ENCODE measurements at regions not wholly inside any gene's neighbourhood (a gene's known extent, or its start where the extent isn't known, plus 50 kb on each side); places are given as distances from the start of the nearest gene placed in this dataset.

DNA sequence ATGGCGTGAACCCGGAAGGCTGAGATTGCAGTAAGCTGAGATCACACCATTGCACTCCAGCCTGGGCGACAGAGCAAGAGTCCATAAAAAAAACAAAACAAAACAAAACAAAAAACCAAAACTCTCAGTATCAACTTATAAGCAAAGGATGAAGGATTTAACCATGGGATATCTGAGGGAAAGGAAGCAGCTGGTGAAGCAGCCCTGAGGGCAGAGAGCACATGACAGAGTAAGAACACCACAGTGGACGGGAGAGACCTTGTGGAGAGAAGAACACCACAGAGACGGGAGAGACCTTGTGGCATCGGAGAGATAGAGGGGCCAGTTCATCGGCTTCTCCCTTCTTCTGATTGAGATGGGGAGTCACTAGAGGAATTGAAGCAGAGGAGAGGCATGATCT lies 697.2 kb downstream of the HDGFL1 start (continued):
- no peak for TF ChIP-seq CTCF (IDR thresholded peaks at IDR 0.05 in 2 of 3, conservative IDR thresholded peaks at IDR 0.05 in 1 of 3; ENCODE audit: borderline replicate concordance in 1 of 3, insufficient read depth in 1 of 3, low read depth in 2 of 3, low read length in 2 of 3)
- no peak for TF ChIP-seq CBX3 (IDR thresholded peaks at IDR 0.05; ENCODE audit: low read depth)
- no peak for TF ChIP-seq EZH2phosphoT487 (IDR thresholded peaks at IDR 0.05; ENCODE audit: borderline replicate concordance)
- TF ChIP-seq POLR2A (IDR thresholded peaks at IDR 0.05; ENCODE audit: borderline replicate concordance, extremely low read depth, insufficient read depth, insufficient read length) = no peak

DNA sequence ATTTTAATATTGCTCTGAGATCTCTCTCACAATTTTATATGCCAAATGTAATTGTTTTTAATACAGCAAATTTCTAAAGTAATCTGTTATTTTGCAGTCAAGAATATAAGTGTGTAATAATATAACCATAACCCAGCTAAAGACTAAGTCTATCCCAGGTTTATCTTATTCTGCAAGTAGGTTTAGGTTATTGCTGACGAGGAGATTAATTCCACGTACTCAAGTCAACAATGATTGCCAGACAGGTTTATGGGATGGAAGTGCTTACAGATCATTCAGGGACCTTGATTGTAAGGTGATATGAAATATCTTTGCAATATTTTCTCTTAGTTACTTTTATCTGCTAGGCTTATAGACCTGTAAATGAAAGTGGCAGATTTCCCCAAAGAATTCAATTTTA lies 698.3 kb downstream of the HDGFL1 start:
- ChIA-PET RAD21 (ENCODE audit: low non-redundant PET in 1 of 2, low total read pairs in 2 of 2, uncharacterized antibody in 2 of 2, unreplicated experiment in 2 of 2) (no interaction called here), CTCF (no interaction called here), POLR2A (no interaction called here)
- TF ChIP-seq EZH2phosphoT487 (IDR thresholded peaks at IDR 0.05; ENCODE audit: borderline replicate concordance) = no peak
- TF ChIP-seq ELF1 (IDR thresholded peaks at IDR 0.05; ENCODE audit: borderline replicate concordance, low read depth) = no peak
- TF ChIP-seq CBX3 (IDR thresholded peaks at IDR 0.05; ENCODE audit: low read depth) = no peak
- no peak for TF ChIP-seq POLR2A (IDR thresholded peaks at IDR 0.05; ENCODE audit: borderline replicate concordance, extremely low read depth, insufficient read depth, insufficient read length)
- TF ChIP-seq, protein P1, sequence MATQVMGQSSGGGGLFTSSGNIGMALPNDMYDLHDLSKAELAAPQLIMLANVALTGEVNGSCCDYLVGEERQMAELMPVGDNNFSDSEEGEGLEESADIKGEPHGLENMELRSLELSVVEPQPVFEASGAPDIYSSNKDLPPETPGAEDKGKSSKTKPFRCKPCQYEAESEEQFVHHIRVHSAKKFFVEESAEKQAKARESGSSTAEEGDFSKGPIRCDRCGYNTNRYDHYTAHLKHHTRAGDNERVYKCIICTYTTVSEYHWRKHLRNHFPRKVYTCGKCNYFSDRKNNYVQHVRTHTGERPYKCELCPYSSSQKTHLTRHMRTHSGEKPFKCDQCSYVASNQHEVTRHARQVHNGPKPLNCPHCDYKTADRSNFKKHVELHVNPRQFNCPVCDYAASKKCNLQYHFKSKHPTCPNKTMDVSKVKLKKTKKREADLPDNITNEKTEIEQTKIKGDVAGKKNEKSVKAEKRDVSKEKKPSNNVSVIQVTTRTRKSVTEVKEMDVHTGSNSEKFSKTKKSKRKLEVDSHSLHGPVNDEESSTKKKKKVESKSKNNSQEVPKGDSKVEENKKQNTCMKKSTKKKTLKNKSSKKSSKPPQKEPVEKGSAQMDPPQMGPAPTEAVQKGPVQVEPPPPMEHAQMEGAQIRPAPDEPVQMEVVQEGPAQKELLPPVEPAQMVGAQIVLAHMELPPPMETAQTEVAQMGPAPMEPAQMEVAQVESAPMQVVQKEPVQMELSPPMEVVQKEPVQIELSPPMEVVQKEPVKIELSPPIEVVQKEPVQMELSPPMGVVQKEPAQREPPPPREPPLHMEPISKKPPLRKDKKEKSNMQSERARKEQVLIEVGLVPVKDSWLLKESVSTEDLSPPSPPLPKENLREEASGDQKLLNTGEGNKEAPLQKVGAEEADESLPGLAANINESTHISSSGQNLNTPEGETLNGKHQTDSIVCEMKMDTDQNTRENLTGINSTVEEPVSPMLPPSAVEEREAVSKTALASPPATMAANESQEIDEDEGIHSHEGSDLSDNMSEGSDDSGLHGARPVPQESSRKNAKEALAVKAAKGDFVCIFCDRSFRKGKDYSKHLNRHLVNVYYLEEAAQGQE (IDR thresholded peaks at IDR 0.05; ENCODE audit: low read depth) = no peak
- TF ChIP-seq SRF (IDR thresholded peaks at IDR 0.05; ENCODE audit: low read depth) = no peak
- TF ChIP-seq YY1 (IDR thresholded peaks at IDR 0.05; ENCODE audit: extremely low read depth, insufficient replicate concordance, low read depth, low read length) = no peak
- TF ChIP-seq TCF7L2 (IDR thresholded peaks at IDR 0.05; ENCODE audit: borderline replicate concordance, extremely low read depth, insufficient read depth, insufficient read length) = no peak
- no peak for TF ChIP-seq ZNF274 (IDR thresholded peaks at IDR 0.05; ENCODE audit: low read depth, low read length)
- Histone ChIP-seq H3K36me3 (ENCODE audit: control insufficient read depth in 1 of 2, insufficient read depth in 2 of 2, low read length in 2 of 2) (no peaks in the 10 kb centered on the region), H3K79me2 (ENCODE audit: insufficient read depth, low read length) (no peaks in the 10 kb centered on the region), H3K9me3 (ENCODE audit: control insufficient read depth in 1 of 2, insufficient read depth in 1 of 2, low read depth in 1 of 2, low read length in 2 of 2) (peaks cover 4 to 7% of the 10 kb centered on the region in 2 experiments; a peak in 2 of 4 replicates), H3K9me2 (ENCODE audit: insufficient read depth) (no peaks in the 10 kb centered on the region), H3K27ac (ENCODE audit: low read depth, low read length) (no peak overlapping the region), H2AFZ (ENCODE audit: low read depth, low read length, poor library complexity, severe bottlenecking) (no peak overlapping the region), H3K4me3 (replicated peaks in 1 of 2; ENCODE audit: low read depth in 1 of 2, low read length in 2 of 2) (no peak overlapping the region), H4K20me1 (ENCODE audit: insufficient read depth) (no peaks in the 10 kb centered on the region), H3K4me2 (ENCODE audit: low read length) (no peak overlapping the region), H3K4me1 (ENCODE audit: control insufficient read depth in 1 of 2, insufficient read depth in 2 of 2, low read length in 2 of 2) (no peaks in the 10 kb centered on the region), H3K27me3 (ENCODE audit: insufficient read depth, low read length) (no peaks in the 10 kb centered on the region), H3K9ac (ENCODE audit: low read length) (no peak overlapping the region)
- DNase-seq (ENCODE audit: low read depth, low spot score) (no peak), ATAC-seq (no peak)
- intact Hi-C loops (cut with micrococcal nuclease) = no loop called here
- no TSS peak for BruUV-seq (replicated peaks)
